ENCODE measurements at regions not wholly inside any gene's neighbourhood (a gene's known extent, or its start where the extent isn't known, plus 50 kb on each side); places are given as distances from the start of the nearest gene placed in this dataset.

GRCh38 chr13:68023838-68024581 lies 793.9 kb upstream of the PCDH9 start:
- WGBS, 2 donors (ENCODE audit: extremely low coverage in 2 of 2, insufficient read length in 2 of 2, insufficient replicate concordance in 1 of 2): no CpG with 5 or more reads among the region's 15 CpGs
- Histone ChIP-seq H3K9me3 (replicated peaks in 1 of 2; ENCODE audit: control insufficient read depth in 2 of 2, insufficient read depth in 1 of 2, low read depth in 1 of 2, low read length in 2 of 2) (peaks cover 0 to 2% of the 10 kb centered on the region in 2 donors), H2AFZ (ENCODE audit: low read length) (no peak overlapping the region), H2BK120ac (ENCODE audit: low read depth, low read length) (no peak overlapping the region), H4K91ac (ENCODE audit: low read depth, low read length, poor library complexity) (no peak overlapping the region), H2BK15ac (ENCODE audit: low read length) (no peak overlapping the region), H3K79me1 (ENCODE audit: low read depth, low read length) (no peaks in the 10 kb centered on the region), H3K9ac (ENCODE audit: low read depth, low read length, poor library complexity) (no peak overlapping the region), H3K27me3 (ENCODE audit: control insufficient read depth in 3 of 3, insufficient read depth in 3 of 3, low read depth in 1 of 3, low read length in 3 of 3) (no peaks in the 10 kb centered on the region), H3K4me1 (ENCODE audit: control insufficient read depth in 2 of 2, insufficient read depth in 1 of 2, low read depth in 1 of 2, low read length in 2 of 2) (no peaks in the 10 kb centered on the region), H3K23ac (ENCODE audit: low read depth, low read length, poor library complexity) (no peak overlapping the region), H4K8ac (ENCODE audit: low read depth, low read length) (no peak overlapping the region), H3K4me2 (ENCODE audit: insufficient read depth, low read length, poor library complexity, severe bottlenecking) (no peak overlapping the region), H3K18ac (ENCODE audit: low read length) (no peak overlapping the region), H2BK5ac (ENCODE audit: low read length) (no peak overlapping the region), H3K27ac (replicated peaks; ENCODE audit: low read length) (no peak overlapping the region), H3K4ac (ENCODE audit: low read length) (no peak overlapping the region), H3K14ac (ENCODE audit: low read length) (no peak overlapping the region), H2AK5ac (ENCODE audit: low read depth, low read length) (no peak overlapping the region), H2BK12ac (ENCODE audit: low read length) (no peak overlapping the region), H3K36me3 (replicated peaks in 1 of 2; ENCODE audit: control insufficient read depth in 2 of 2, insufficient read depth in 2 of 2, low read length in 2 of 2) (no peaks in the 10 kb centered on the region), H3K4me3 (ENCODE audit: low read length in 2 of 2) (no peak overlapping the region)
- no peak for DNase-seq (ENCODE audit: low spot score)

GRCh38 chr13:68019901-68020300 lies 789.8 kb upstream of the PCDH9 start:
- Histone ChIP-seq H3K4me1 (ENCODE audit: control insufficient read depth in 2 of 2, insufficient read depth in 1 of 2, low read depth in 1 of 2, low read length in 2 of 2) (no peaks in the 10 kb centered on the region), H3K14ac (ENCODE audit: low read length) (no peak overlapping the region), H3K79me1 (ENCODE audit: low read depth, low read length) (no peaks in the 10 kb centered on the region), H3K36me3 (replicated peaks in 1 of 2; ENCODE audit: control insufficient read depth in 2 of 2, insufficient read depth in 2 of 2, low read length in 2 of 2) (no peaks in the 10 kb centered on the region), H3K18ac (ENCODE audit: low read length) (no peak overlapping the region), H3K4me2 (ENCODE audit: insufficient read depth, low read length, poor library complexity, severe bottlenecking) (no peak overlapping the region), H3K4me3 (ENCODE audit: low read length in 2 of 2) (no peak overlapping the region), H2BK15ac (ENCODE audit: low read length) (no peak overlapping the region), H2BK5ac (ENCODE audit: low read length) (no peak overlapping the region), H3K27me3 (ENCODE audit: control insufficient read depth in 3 of 3, insufficient read depth in 3 of 3, low read depth in 1 of 3, low read length in 3 of 3) (no peaks in the 10 kb centered on the region), H2AFZ (ENCODE audit: low read length) (no peak overlapping the region), H3K9me3 (replicated peaks in 1 of 2; ENCODE audit: control insufficient read depth in 2 of 2, insufficient read depth in 1 of 2, low read depth in 1 of 2, low read length in 2 of 2) (peaks cover 0 to 2% of the 10 kb centered on the region in 2 donors), H4K91ac (ENCODE audit: low read depth, low read length, poor library complexity) (no peak overlapping the region), H3K23ac (ENCODE audit: low read depth, low read length, poor library complexity) (no peak overlapping the region), H2AK5ac (ENCODE audit: low read depth, low read length) (no peak overlapping the region), H3K4ac (ENCODE audit: low read length) (no peak overlapping the region), H2BK12ac (ENCODE audit: low read length) (no peak overlapping the region), H3K27ac (replicated peaks; ENCODE audit: low read length) (no peak overlapping the region), H4K8ac (ENCODE audit: low read depth, low read length) (no peak overlapping the region), H2BK120ac (ENCODE audit: low read depth, low read length) (no peak overlapping the region), H3K9ac (ENCODE audit: low read depth, low read length, poor library complexity) (no peak overlapping the region)
- no CpG with 5 or more reads among the region's 1 CpG for WGBS, 2 donors (ENCODE audit: extremely low coverage in 2 of 2, insufficient read length in 2 of 2, insufficient replicate concordance in 1 of 2)
- no peak for DNase-seq (ENCODE audit: low spot score)

GRCh38 chr13:68009546-68009945 lies 779.4 kb upstream of the PCDH9 start:
- H3K36me3 ChIP-seq (replicated peaks in 1 of 2; ENCODE audit: control insufficient read depth in 2 of 2, insufficient read depth in 2 of 2, low read length in 2 of 2): no peaks in the 10 kb centered on the region
- no peaks in the 10 kb centered on the region for H3K4me1 ChIP-seq (ENCODE audit: control insufficient read depth in 2 of 2, insufficient read depth in 1 of 2, low read depth in 1 of 2, low read length in 2 of 2)
- peaks cover 2% of the 10 kb centered on the region for H3K79me1 ChIP-seq (ENCODE audit: low read depth, low read length)
- H3K27me3 ChIP-seq (ENCODE audit: control insufficient read depth in 3 of 3, insufficient read depth in 3 of 3, low read depth in 1 of 3, low read length in 3 of 3): no peaks in the 10 kb centered on the region
- no peak overlapping the region for H3K4ac ChIP-seq (ENCODE audit: low read length)
- no peak overlapping the region for H2BK120ac ChIP-seq (ENCODE audit: low read depth, low read length)
- no peak overlapping the region for H4K8ac ChIP-seq (ENCODE audit: low read depth, low read length)
- H3K9ac ChIP-seq (ENCODE audit: low read depth, low read length, poor library complexity): no peak overlapping the region
- no peak overlapping the region for H3K23ac ChIP-seq (ENCODE audit: low read depth, low read length, poor library complexity)
- H3K14ac ChIP-seq (ENCODE audit: low read length): no peak overlapping the region
- no peak overlapping the region for H3K18ac ChIP-seq (ENCODE audit: low read length)
- H2AK5ac ChIP-seq (ENCODE audit: low read depth, low read length): no peak overlapping the region
- no peak overlapping the region for H3K27ac ChIP-seq (replicated peaks; ENCODE audit: low read length)
- no peak overlapping the region for H2BK12ac ChIP-seq (ENCODE audit: low read length)
- no peak overlapping the region for H2BK15ac ChIP-seq (ENCODE audit: low read length)
- H3K9me3 ChIP-seq (replicated peaks in 1 of 2; ENCODE audit: control insufficient read depth in 2 of 2, insufficient read depth in 1 of 2, low read depth in 1 of 2, low read length in 2 of 2): peaks cover 0 to 3% of the 10 kb centered on the region in 2 donors
- no peak for DNase-seq (ENCODE audit: low spot score)
- no peak overlapping the region for H3K4me2 ChIP-seq (ENCODE audit: insufficient read depth, low read length, poor library complexity, severe bottlenecking)
- no peak overlapping the region for H4K91ac ChIP-seq (ENCODE audit: low read depth, low read length, poor library complexity)
- H2AFZ ChIP-seq (ENCODE audit: low read length): no peak overlapping the region
- H2BK5ac ChIP-seq (ENCODE audit: low read length): no peak overlapping the region
- no peak overlapping the region for H3K4me3 ChIP-seq (ENCODE audit: low read length in 2 of 2)
- no CpG with 5 or more reads among the region's 3 CpGs for WGBS, 2 donors (ENCODE audit: extremely low coverage in 2 of 2, insufficient read length in 2 of 2, insufficient replicate concordance in 1 of 2)

- WGBS, 2 donors (ENCODE audit: extremely low coverage in 2 of 2, insufficient read length in 2 of 2, insufficient replicate concordance in 1 of 2): no CpG with 5 or more reads among the region's 1 CpG
- no peak for DNase-seq (ENCODE audit: low spot score)
Observed at GRCh38 chr13:68007576-68007975, 777.4 kb upstream of the PCDH9 start.

More at GRCh38 chr13:68007576-68007975, 777.4 kb upstream of the PCDH9 start:
- Histone ChIP-seq H3K27ac (replicated peaks; ENCODE audit: low read length) (no peak overlapping the region), H2BK15ac (ENCODE audit: low read length) (no peak overlapping the region), H2AK5ac (ENCODE audit: low read depth, low read length) (no peak overlapping the region), H3K4me2 (ENCODE audit: insufficient read depth, low read length, poor library complexity, severe bottlenecking) (no peak overlapping the region), H3K9me3 (replicated peaks in 1 of 2; ENCODE audit: control insufficient read depth in 2 of 2, insufficient read depth in 1 of 2, low read depth in 1 of 2, low read length in 2 of 2) (peaks cover 0 to 3% of the 10 kb centered on the region in 2 donors), H2AFZ (ENCODE audit: low read length) (no peak overlapping the region), H3K27me3 (ENCODE audit: control insufficient read depth in 3 of 3, insufficient read depth in 3 of 3, low read depth in 1 of 3, low read length in 3 of 3) (no peaks in the 10 kb centered on the region), H4K8ac (ENCODE audit: low read depth, low read length) (no peak overlapping the region), H3K4me1 (ENCODE audit: control insufficient read depth in 2 of 2, insufficient read depth in 1 of 2, low read depth in 1 of 2, low read length in 2 of 2) (no peaks in the 10 kb centered on the region), H4K91ac (ENCODE audit: low read depth, low read length, poor library complexity) (no peak overlapping the region), H3K9ac (ENCODE audit: low read depth, low read length, poor library complexity) (no peak overlapping the region), H3K14ac (ENCODE audit: low read length) (no peak overlapping the region), H3K4ac (ENCODE audit: low read length) (no peak overlapping the region), H3K79me1 (ENCODE audit: low read depth, low read length) (peaks cover 2% of the 10 kb centered on the region), H2BK120ac (ENCODE audit: low read depth, low read length) (no peak overlapping the region), H3K23ac (ENCODE audit: low read depth, low read length, poor library complexity) (no peak overlapping the region), H3K36me3 (replicated peaks in 1 of 2; ENCODE audit: control insufficient read depth in 2 of 2, insufficient read depth in 2 of 2, low read length in 2 of 2) (no peaks in the 10 kb centered on the region), H3K18ac (ENCODE audit: low read length) (no peak overlapping the region), H2BK5ac (ENCODE audit: low read length) (no peak overlapping the region), H3K4me3 (ENCODE audit: low read length in 2 of 2) (no peak overlapping the region), H2BK12ac (ENCODE audit: low read length) (no peak overlapping the region)
